ENCODE measurements at regions not wholly inside any gene's neighbourhood (a gene's known extent, or its start where the extent isn't known, plus 50 kb on each side); places are given as distances from the start of the nearest gene placed in this dataset.
A peak's percentile ranks its signal among the peaks of the same experiment; 100 is the strongest.
"Not testable (repeated sequence)": the region's sequence is repeated elsewhere in the genome, so short reads cannot be mapped to it uniquely, and the experiment has no call there.

DNA sequence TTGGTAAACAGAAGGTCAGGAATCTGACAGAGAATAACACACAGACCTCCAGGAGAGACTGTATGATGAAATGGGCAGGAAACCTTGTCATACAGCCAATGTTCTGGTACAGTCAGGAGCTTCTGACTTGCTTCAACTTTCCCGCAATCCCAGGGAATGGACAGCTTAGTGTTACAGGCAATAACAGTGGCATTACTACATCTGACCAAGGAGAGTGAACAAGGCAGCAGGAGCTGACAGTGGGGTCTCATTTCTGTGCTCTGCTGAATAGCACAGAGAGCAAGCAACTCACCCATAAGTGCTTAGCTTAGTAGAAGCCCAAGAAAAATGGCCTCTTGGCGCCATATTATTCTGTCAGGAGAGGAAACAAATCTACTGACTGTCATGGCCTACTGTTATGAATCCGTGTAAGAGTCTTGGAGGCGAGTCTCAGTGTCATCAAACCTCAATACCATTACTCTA, 186.2 kb upstream of the MTPN start:
- DNase-seq, result no peak

DNA sequence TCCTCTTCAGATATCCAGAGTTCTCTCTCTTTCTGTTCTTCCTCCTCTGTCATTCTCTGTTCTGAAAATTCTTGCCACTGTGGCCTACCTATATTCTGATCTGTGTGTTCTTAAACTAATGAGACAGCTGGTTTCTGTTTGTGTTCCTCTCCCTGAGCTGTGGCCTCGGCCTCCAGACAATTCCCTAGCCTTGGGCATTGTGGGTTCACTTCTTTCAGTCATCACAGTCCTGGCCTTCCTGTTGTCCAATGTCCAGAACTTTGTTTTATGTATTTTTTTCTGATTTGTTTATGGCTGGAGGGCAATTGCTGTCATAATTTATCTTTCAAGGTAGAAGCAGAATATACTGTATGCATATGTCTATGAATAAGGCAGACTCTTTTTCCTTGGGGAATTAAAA, 173.2 kb upstream of the MTPN start:
- no peak for DNase-seq

DNA sequence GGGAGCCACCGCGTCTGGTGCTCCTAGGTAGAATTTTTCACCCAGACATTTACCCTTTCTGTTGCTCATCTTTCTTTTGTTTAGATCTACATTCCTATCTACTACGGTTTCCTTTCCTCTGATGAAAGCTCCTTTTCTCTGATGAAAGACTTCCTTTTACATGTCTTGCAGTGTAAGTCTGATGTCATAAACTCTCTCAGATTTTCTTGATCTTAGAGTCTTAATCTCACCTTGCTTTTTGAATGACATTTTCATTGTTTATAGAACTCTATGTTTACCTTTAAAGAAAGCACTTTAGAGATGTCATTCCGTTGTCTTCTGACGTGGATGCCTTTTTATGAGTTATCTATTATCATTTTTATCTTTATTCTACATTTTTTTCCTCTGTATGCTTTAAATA, 171.8 kb upstream of the MTPN start:
- DNase-seq, result no peak

DNA sequence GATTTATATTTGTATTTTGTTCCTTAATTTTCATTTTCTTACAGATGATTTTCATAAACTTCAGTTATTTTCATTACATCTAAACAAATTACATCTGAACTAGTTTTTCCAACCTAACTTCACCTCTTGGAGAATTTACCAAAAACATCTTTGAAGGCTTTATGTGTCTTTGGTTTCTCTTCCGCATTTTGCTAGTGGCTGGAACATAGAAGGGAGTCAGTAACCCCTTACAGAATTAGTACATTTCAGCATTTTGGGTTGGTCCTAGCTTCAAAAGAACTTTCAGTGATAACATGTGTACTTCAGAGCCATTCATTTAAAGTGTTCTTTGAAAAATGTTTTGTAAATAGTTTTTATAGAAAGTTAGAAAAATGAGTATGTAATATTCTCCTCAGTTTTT, 169.8 kb upstream of the MTPN start:
- DNase-seq, result no peak

DNA sequence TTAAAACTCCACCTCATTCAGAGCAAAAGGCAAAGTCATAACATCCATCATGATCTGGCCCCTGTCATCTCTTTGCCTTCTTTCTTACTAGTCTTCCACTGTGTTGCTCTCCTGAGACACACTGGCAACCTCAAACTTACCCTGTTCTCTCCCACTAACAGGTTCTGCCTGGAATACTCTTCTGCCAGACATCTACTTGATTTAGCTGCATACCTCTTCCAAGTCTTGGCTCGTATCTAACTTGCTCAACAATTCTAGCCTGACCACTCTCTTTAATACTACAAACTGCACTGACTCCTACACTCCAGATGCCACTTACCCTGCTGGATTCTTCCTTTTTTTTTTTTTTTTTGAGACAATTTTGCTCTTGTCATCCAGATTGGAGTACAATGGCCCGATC, 167.0 kb upstream of the MTPN start:
- no peak for DNase-seq

DNA sequence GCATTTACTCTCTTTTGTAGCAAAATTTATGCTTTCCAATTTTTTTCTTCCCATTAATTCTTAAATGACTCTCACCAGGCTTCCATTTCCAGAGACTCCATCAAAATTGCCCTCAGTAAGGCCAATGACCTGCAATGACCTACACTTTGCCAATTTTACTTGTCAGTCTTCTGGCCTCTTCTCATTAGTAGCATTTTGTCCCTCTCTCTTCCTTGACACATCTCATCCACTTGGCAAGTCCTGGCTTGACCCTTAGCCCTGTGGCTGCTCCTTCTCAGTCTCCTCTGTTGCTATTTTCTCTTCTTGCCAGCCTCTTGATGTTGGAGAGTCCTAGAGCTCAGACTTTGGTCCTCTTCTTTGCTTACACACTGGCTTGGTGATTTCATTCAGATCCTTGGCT, 166.1 kb upstream of the MTPN start:
- no peak for DNase-seq

DNA sequence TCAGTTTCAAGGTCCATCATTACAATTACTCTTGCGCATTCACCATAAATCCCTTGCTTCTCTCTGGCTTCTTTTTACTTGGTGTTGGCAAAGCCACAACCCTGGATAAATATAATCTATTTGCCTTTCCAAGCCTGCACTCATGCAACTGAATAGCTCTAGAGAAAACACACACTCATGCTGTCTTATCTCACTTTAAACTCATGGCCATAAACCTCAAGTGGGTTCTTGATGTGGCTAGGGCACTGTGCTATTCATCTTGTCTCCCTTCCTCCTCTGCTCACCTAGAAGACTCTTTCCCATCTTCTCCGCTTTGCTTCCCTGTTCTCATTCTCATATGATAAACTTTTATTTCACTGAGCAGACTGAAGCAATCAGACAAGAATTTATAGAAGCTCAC, 165.4 kb upstream of the MTPN start:
- DNase-seq, result no peak

DNA sequence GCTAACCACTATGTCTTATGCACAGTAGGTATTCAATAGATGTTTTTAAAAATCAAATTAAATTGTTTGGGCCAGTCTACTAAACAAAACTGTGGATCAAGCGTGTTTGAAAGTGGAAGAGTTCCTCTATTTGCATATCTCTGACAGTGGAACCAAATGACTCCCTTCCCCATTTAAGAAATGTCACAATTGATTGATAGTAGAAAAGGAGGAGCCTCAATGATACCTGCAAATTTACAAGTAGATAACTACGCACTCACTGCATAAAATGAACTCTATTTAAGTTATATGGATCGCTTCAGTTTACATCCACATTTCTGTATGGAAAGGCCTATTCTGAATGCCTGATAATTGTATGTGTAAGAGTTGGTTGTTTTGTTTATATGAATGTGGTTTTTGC, 163.3 kb upstream of the MTPN start:
- no peak for DNase-seq

DNA sequence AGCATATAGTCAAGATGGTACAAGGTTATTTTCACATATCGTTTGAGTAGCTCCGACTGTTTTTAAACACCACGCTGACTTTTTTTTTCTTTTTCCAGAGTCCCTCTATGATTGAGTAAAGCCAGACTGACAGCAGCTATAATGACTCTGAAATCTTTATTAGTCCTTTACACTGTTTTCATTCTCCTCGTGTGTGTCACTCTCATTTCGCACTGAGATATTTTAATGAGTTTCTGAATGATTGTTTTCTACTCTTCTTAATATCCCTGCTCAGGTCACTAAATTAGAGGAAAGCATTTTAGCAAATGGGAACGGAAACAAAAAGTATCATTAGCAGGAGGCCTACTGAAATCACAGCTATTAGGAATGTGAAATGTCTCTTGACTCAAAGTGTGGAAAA, 162.3 kb upstream of the MTPN start:
- no peak for DNase-seq

DNA sequence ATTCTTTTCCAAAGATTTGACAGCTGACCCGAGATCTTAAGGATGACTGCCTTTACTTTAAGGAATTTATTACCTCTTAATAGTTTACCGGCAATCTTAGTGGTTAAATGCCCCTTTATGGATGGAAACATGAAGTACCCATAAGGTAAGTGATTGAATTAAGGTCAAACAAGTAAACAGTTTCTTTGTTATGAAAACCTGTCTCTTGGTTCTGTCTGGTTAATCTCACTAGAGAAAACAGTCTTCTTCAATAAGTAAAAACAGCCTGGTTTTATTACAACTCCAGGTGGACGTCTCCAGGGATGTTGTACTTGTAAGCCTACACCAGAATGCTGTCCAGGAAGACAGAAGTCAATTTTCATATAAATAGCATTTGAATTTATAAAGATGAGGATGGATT, 161.8 kb upstream of the MTPN start:
- DNase-seq, result no peak

DNA sequence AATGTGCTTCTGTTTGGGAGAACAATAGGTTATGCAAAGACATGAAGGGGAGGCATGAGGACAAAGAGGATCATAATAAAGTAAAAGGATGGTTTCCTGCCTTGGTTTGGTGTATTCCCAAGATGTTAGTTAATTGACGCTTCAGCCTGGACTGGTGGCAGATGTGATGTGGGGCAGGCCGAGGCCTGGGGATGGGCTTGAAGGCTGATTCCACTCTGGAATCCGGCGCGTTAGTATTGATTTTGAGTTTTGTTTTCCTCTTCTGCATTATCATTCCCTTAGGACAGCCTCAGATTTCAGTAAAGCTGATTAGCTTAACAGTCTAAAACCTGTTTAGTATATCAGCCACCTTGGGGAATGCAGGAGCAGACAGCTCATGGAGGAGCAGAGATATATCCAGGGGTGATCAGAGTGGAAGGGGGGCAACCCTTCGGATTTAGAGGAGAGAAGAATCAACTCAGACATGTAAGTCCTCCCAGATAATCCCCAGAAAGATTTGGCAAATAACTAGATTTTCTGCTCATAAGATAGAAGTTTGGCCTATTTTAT, 159.8 kb upstream of the MTPN start:
- DNase-seq, result no peak

DNA sequence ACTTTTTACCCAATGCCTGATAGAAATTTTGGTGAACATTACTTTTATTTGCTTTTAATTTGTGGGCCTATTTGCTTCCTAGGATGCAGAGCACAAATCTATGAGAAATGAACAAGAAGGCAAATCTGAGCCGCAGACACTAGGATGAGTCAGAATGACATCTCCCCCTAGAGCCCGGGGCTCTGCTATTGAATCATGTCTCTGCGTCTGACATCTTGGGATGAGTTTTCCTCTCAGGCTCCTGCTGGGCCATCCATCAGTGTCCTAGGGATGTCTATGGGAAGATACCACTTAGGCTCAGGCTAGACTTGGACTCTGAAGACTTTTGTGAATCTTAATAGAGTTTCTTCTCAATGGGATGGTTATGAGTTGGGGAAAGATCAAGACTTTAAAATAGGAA, 157.3 kb upstream of the MTPN start:
- DNase-seq, result no peak

DNA sequence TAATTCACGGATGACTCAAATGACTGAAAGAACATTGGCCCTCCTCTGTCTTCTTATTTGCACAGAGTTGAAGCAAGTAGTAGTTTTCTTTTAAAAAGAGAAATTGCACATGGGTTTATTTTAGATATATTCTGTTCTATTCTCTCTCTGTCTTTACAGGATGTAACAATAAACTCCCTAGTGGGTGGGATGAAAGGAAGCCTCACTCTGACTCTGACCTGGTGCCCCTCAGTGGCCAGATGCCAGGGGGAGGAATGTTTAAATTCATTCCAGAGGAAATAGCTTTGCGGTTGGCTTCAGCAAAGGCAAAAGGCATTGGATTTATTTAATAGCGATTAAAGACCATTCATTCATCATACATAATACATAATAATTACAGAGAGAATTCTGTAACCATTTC, 156.4 kb upstream of the MTPN start:
- DNase-seq, result peak; percentile 30

DNA sequence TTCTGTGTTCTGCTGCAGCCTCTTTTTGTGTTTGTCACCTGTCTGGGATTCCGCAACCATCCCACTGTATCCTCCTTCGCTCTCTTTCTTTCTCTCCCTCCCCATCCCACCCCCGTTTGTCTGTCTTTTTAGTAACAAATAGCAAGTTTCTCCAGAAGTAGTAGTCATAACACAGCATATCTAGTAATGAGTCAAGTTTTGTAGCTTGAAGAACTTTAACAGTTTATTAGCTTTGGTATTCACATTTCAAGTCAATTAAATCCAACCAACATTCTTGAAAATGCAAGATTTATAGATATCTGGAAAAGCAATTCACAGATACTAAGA, 154.1 kb upstream of the MTPN start:
- no peak for DNase-seq

DNA sequence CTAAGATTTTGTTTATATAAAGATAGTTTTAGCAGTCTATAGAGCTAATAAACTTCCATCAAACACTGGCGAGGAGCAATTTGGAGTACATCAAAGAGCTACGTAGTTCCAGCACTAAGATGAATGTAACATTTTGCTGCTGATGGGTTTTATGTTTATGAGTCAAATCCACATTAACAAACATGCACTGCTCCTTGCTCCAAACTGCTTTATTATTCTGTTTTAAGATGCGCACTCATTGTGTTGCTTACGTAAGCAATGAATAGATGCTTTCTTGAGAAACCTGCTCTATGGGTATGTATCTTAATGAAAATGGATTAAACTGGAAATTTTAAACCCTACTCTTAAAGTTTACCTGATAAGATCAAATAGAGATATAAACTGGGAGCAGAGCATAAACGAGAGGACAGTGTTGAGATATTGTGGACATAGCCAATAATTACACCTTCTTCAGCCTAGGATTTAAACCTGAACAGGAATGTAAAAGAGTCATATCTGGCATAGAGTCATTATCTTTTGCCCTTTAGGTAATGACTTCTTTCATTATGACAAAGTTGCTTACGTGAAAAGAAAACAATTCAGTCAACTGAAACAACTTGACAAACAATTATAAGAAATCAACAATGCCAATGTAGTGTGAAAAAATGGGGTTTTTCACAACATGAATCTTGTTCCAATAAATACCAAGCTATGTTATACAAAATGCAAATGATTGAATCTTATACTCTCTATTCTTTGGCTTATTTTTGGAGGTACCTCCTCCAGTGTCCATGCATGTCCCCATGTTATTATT, 153.5 kb upstream of the MTPN start:
- DNase-seq, result no peak

DNA sequence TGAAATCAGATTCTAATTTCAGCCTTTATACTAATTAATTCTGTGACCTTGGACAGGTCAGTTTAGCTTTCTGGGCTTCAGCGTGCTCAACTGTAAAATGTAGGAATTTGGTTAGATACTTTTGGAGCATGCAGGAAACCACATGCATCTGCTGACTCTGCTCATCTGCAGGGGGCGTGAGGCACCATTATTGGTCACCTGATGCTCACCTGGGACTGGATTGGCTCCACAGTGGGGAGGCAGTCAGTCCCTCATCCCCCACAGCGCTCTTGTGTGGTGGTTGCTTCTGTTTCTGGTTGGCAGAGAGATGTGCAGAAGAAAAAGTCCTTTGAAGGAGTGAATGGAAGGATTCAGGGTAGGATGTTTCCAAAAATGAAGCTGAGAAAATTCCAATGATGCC, 150.9 kb upstream of the MTPN start:
- no peak for DNase-seq

DNA sequence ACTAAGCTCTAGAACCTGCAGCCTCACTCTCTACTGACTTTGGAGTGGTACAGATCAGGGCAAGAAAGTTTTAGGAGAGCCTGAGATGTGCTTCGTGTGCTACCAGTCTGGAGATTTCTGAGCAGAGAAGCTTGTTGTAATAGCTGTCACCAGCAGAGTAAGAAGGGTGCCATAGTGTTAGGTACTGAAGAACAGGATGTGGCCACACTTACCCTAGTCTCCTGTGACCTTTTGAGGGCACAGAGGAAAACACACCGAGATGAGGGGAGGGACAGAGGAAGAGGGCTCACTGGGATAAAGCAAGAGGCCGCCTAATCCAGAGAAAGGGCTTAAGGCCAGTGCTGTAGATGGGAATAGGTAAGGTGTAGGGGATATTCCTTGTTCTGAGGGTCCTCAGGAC, 146.2 kb upstream of the MTPN start:
- no peak for DNase-seq

DNA sequence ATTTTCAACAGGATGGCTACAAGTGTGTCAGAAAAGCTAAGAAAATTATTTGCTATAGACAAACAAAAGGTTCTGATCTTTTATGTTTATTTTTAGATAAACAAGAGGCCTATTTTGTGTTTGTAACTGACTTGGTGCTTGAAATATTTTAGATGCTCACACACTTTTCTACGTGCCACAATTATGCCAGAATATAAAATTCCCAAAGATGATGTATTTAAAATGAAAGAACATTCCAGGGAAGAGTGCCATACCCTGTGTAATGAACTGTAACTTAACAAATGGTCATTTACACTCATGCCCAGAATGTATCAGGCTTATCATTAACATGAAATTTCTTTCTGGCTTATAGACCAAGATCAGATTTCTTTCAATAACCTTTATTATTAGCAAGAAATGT, 144.9 kb upstream of the MTPN start:
- DNase-seq, result no peak

DNA sequence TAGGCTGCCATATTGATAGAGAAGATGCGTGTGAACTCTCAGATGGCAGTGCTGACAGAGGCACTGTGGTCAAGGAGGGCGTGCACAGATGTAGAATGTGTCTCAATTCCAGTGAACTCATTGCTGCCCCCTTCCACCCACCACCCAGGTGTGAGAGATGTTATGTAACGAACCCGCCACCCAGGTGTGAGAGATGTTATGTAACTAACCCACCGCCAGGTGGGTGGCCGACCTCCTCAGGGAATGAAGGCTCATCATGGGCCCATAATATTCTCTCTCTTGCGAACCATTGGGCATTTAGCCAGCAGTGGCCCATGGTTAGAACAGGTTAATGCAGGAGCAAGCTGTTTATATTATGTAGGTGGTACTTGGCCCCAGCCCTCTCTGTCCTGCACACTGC, 140.4 kb upstream of the MTPN start:
- DNase-seq, result no peak

DNA sequence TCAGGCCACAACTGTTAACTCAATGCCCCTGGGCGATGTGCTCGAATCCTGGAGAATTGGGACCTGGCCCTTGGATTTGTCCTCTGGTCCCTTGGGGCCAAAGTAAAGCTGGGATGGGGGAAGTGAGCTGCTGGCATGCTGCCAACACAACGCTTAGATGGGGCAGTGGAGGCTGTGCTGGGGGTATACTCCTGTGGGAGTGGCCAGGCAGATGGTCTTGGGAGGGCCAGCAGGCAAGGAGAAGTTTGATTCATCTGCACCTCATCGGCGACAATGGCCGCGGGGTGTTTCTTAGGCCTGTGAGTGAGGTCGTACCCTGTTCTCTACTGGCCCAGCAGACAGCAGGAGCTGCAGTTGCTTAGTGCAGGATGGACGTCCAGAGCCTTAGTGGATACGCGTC, 139.0 kb upstream of the MTPN start:
- no peak for DNase-seq

DNA sequence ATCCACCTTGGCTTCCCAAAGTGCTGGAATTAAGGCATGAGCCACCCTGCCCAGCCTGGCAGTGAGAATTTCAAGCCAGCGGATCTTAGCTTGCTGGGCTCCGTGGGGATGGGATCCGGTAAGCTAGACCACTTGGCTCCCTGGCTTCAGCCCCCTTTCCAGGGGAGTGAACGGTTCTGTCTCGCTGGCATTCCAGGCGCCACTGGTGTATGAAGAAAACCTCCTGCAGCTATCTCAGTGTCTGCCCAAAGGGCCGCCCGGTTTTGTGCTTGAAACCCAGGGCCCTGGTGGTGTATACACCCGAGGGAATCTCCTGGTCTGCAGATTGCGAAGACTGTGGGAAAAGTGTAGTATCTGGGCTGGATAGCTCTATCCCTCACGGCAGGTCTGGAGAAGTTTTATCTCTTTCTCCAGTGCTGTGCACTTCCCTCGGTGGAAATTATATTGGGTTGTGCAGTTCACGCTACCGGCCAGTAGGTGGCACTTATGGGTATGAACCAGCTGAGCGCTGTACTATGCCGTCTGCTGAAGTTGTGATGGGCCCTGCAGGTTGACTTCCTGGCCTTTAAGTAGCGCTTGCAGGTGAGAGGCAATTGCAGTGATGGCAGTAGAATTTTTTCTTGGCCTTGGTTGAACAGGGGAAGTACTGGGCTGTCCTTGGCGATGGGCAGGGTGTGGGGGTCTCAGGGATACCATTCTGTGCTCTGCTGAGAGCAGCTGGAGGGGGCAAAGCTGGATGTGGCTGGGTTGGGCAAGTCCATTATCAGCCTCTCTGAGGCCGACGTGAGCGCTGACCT, 138.0 kb upstream of the MTPN start:
- no peak for DNase-seq

DNA sequence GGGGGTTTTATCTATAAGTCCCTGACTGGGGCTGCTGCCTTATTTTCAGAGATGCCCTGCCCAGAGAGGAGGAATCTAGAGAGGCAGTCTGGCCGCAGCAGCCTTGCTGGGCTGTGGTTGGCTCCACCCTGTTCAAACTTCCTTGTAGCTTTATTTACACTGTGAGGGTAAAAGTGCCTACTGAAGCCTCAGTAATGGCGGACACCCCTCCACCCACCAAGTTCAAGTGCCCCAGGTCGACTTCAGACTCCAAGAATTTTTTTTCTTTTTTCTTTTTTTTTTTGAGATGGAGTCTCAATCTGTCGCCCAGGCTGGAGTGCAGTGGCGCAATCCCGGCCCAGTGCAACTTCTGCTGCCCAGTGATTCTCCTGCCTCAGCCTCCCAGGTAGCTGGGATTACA, 137.3 kb upstream of the MTPN start:
- not testable (repeated sequence) for DNase-seq

DNA sequence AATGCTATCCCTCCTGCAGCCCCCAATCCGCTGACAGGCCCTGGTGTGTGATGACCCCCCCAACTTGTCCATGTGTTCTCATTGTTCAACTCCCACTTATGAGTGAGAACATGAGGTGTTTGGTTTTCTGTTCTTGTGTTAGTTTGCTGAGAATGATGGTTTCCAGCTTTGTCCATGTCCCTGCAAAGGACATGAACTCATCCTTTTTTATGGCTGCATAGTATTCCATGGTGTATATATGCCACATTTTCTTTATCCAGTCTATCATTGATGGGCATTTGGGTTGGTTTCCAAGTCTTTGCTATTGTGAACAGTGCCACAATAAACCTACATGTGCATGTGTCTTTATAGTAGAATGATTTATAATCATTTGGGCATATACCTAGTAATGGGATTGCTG, 131.9 kb upstream of the MTPN start:
- DNase-seq, result not testable (repeated sequence)

DNA sequence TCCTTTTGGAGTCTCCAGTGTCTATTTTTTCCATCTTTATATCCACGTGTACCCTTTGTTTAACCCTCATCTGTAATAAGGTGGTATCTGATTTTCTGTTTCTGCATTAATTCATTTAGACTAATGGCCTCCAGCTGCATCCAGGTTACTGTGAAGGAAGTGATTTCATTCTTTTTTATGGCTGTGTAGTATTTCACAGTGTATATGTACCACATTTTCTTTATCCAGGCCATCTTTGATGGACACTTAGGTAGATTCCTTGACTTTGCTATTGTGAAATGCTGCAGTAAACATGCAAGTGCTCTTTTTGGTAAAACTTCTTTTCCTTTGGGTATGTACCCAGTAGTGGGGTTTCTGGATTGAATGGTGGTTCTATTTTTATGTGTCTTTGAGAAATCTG, 128.0 kb upstream of the MTPN start:
- DNase-seq, result no peak

DNA sequence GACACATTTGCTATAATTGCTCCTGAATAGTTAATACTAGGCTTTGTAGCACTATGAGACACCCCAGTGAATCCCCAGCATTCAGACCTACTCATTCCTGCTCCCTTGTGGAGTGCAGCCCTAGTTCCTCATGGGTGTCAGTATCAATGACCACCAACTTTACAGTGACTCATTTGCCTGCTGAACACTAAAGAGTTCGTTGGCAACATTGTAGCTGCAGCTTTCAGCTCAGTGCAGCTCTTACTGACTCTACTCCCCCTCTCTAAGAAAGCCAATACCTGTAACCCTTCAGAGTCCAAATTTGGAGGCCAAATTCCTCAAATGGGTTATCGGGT, 127.1 kb upstream of the MTPN start:
- peak; percentile 40 for DNase-seq
